ENCODE measurements at regions not wholly inside any gene's neighbourhood (a gene's known extent, or its start where the extent isn't known, plus 50 kb on each side); places are given as distances from the start of the nearest gene placed in this dataset.

DNA sequence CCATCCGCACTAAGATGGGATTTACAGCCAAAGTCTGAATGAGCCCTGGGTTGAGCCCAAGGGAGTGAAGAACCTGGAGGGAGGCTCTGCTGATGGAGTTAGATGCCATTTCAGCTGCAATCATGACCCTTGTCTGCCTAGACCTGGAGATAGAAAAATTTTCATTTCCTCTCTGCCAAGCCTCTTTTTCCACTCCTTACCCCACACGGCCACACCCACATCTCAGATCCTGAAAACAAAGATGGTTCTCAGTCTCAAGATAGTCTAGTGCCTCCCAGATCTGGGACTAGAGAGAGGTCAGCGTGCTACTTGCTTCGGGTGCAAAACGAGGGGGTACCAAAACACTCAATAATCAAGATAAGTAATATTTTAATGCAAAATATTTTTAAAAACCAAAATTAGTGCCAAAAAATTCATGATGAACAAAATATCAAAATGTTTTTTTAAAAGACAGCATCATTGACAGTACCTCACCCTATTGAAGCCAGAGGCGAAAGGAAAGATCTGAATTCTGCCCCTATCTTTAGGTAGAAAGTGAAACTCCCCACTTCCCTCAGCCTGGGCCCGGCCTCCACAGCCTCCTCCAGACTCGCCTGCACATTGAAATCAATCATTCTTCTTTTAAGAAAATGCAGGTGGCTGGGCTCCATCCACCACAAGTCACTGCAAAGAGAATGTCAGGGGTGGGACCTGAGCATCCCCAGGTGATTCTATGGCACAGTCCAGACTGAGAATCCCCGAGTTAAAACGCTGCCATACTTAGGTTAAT, 57.8 kb upstream of the GPR45 start:
- TF ChIP-seq EZH2phosphoT487 (IDR thresholded peaks at IDR 0.05; ENCODE audit: borderline replicate concordance) (no peak), CTCF (conservative IDR thresholded peaks at IDR 0.05; ENCODE audit: low read length) (no peak)
- Histone ChIP-seq H3K27me3 (ENCODE audit: insufficient read depth, low read length, poor library complexity, severe bottlenecking) (no peaks in the 10 kb centered on the region), H3K79me2 (ENCODE audit: insufficient read depth, low read length) (no peaks in the 10 kb centered on the region), H3K36me3 (ENCODE audit: insufficient read depth, low read length) (no peaks in the 10 kb centered on the region), H3K4me2 (ENCODE audit: low read depth, low read length, poor library complexity, severe bottlenecking) (no peak overlapping the region), H3K9me2 (replicated peaks; ENCODE audit: low read depth, low read length) (no peaks in the 10 kb centered on the region), H3K4me1 (ENCODE audit: insufficient read depth, low read length, poor library complexity, severe bottlenecking) (no peaks in the 10 kb centered on the region), H3K9ac (ENCODE audit: low read depth, low read length, poor library complexity, severe bottlenecking) (no peak overlapping the region), H2AFZ (ENCODE audit: low read length) (no peak overlapping the region), H3F3A (ENCODE audit: low read depth) (no peaks in the 10 kb centered on the region), H4K20me1 (ENCODE audit: insufficient read depth, low read length, poor library complexity, severe bottlenecking) (no peaks in the 10 kb centered on the region), H3K9me3 (ENCODE audit: insufficient read depth, low read depth, low read length) (no peaks in the 10 kb centered on the region), H3K4me3 (ENCODE audit: low read length, poor library complexity, severe bottlenecking) (no peak overlapping the region)

DNA sequence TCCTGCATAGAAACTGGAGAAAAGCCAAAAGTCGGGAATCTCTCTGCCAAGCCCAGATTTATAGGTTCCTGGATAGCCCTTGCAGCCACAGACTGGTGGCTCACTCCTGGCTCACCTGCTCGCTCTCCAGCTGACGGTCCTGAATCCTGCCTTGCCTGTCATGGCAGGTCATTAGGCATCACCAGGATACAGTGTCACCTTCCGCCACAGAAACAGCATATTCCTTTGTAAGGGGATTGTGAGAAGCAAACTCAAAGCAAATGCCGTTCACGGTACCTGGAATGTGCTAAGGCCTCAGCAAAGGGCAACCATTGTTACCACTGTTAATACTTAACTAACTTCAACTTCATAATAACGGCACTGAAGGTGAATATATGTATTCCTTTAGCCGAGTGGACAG, 57.1 kb upstream of the GPR45 start:
- no peak overlapping the region for H2AFZ ChIP-seq (ENCODE audit: low read length)
- H3K4me2 ChIP-seq (ENCODE audit: low read depth, low read length, poor library complexity, severe bottlenecking), result no peak overlapping the region
- H3K4me3 ChIP-seq (ENCODE audit: low read length, poor library complexity, severe bottlenecking), result no peak overlapping the region
- H3K9me2 ChIP-seq (replicated peaks; ENCODE audit: low read depth, low read length), result no peaks in the 10 kb centered on the region
- H3K4me1 ChIP-seq (ENCODE audit: insufficient read depth, low read length, poor library complexity, severe bottlenecking), result no peaks in the 10 kb centered on the region
- H4K20me1 ChIP-seq (ENCODE audit: insufficient read depth, low read length, poor library complexity, severe bottlenecking), result no peaks in the 10 kb centered on the region
- no peaks in the 10 kb centered on the region for H3K9me3 ChIP-seq (ENCODE audit: insufficient read depth, low read depth, low read length)
- no peak overlapping the region for H3K9ac ChIP-seq (ENCODE audit: low read depth, low read length, poor library complexity, severe bottlenecking)
- no peaks in the 10 kb centered on the region for H3F3A ChIP-seq (ENCODE audit: low read depth)
- H3K36me3 ChIP-seq (ENCODE audit: insufficient read depth, low read length), result no peaks in the 10 kb centered on the region
- no peaks in the 10 kb centered on the region for H3K79me2 ChIP-seq (ENCODE audit: insufficient read depth, low read length)
- no peak for TF ChIP-seq CTCF (conservative IDR thresholded peaks at IDR 0.05; ENCODE audit: low read length)
- TF ChIP-seq EZH2phosphoT487 (IDR thresholded peaks at IDR 0.05; ENCODE audit: borderline replicate concordance), result no peak
- H3K27me3 ChIP-seq (ENCODE audit: insufficient read depth, low read length, poor library complexity, severe bottlenecking), result no peaks in the 10 kb centered on the region

- no peaks in the 10 kb centered on the region for H3K9me2 ChIP-seq (replicated peaks; ENCODE audit: low read depth, low read length)
- H2AFZ ChIP-seq (ENCODE audit: low read length), result no peak overlapping the region
- no peaks in the 10 kb centered on the region for H3K79me2 ChIP-seq (ENCODE audit: insufficient read depth, low read length)
- no peaks in the 10 kb centered on the region for H3K9me3 ChIP-seq (ENCODE audit: insufficient read depth, low read depth, low read length)
- no peaks in the 10 kb centered on the region for H3F3A ChIP-seq (ENCODE audit: low read depth)
- no peak overlapping the region for H3K9ac ChIP-seq (ENCODE audit: low read depth, low read length, poor library complexity, severe bottlenecking)
- TF ChIP-seq CTCF (conservative IDR thresholded peaks at IDR 0.05; ENCODE audit: low read length), result no peak
- no peak for TF ChIP-seq EZH2phosphoT487 (IDR thresholded peaks at IDR 0.05; ENCODE audit: borderline replicate concordance)
- no peaks in the 10 kb centered on the region for H3K27me3 ChIP-seq (ENCODE audit: insufficient read depth, low read length, poor library complexity, severe bottlenecking)
- no peaks in the 10 kb centered on the region for H3K4me1 ChIP-seq (ENCODE audit: insufficient read depth, low read length, poor library complexity, severe bottlenecking)
- no peak overlapping the region for H3K4me2 ChIP-seq (ENCODE audit: low read depth, low read length, poor library complexity, severe bottlenecking)
- H3K4me3 ChIP-seq (ENCODE audit: low read length, poor library complexity, severe bottlenecking), result no peak overlapping the region
- no peaks in the 10 kb centered on the region for H4K20me1 ChIP-seq (ENCODE audit: insufficient read depth, low read length, poor library complexity, severe bottlenecking)
- H3K36me3 ChIP-seq (ENCODE audit: insufficient read depth, low read length), result no peaks in the 10 kb centered on the region
Observed at GRCh38 chr2:105186967-105187498, 54.5 kb upstream of the GPR45 start.
